Rectal smooth muscle tissue (tissue), 1 donor: ENCODE measurements at regions not wholly inside any gene's neighbourhood (a gene's known extent, or its start where the extent isn't known, plus 50 kb on each side); places are given as distances from the start of the nearest gene placed in this dataset.

ENCODE experiments used
- H3K27ac ChIP-seq: one replicate; pipeline ENCODE4 v1.7.0; 2013; ENCODE audit warnings: low read depth, low read length, inconsistent platforms
- H3K27me3 ChIP-seq: one replicate; pipeline ENCODE4 v1.7.0; 2013; ENCODE audit warnings: low read length; ENCODE audit not compliant: control insufficient read depth, insufficient read depth
- H3K36me3 ChIP-seq: one replicate; pipeline ENCODE4 v1.7.0; 2013; ENCODE audit warnings: low read length; ENCODE audit not compliant: control insufficient read depth, insufficient read depth
- H3K4me1 ChIP-seq: one replicate; pipeline ENCODE4 v1.7.0; 2013; ENCODE audit warnings: low read length; ENCODE audit not compliant: control insufficient read depth, insufficient read depth
- H3K4me3 ChIP-seq: one replicate; pipeline ENCODE4 v1.7.0; 2013; ENCODE audit warnings: low read length
- H3K9ac ChIP-seq: one replicate; pipeline ENCODE4 v1.7.0; 2013; ENCODE audit warnings: low read length

DNA sequence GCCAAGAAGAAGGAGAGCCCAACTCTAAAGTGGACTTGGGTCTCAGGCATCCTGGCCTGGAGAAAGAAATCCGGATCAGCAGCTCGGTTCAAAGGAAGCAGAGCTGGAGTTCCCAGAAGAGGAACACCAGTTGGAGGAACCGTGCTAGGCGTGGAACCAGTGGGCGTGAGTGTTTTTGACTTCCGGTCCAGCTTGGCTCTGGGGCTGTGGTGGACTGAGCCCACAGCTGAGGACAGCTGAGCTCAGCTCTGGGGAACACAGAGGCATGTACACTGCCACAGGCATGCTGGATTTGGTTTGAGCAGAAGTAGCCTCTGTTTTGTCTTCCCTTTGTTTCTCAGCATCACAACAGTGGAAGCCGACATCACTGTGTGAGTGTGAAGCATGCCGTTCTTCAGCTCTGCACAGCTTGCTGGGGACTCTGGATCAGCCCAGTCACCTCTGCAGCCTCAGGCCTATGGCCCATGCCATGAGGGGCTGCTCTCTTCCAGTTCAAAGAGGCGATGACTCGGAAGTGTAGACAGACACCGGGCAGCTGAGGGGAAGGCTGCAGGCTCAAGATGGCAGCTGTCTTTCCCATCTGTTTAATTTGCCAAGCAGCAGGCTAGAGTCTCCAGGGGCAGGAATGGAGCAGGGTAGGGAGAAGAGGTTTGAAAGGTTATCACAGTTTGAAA, 185.8 kb upstream of the UBE3A start:
- Histone ChIP-seq H3K27ac (no peak overlapping the region), H3K9ac (no peak overlapping the region), H3K4me3 (no peak overlapping the region), H3K36me3 (no peaks in the 10 kb centered on the region), H3K27me3 (no peaks in the 10 kb centered on the region), H3K4me1 (no peaks in the 10 kb centered on the region)

DNA sequence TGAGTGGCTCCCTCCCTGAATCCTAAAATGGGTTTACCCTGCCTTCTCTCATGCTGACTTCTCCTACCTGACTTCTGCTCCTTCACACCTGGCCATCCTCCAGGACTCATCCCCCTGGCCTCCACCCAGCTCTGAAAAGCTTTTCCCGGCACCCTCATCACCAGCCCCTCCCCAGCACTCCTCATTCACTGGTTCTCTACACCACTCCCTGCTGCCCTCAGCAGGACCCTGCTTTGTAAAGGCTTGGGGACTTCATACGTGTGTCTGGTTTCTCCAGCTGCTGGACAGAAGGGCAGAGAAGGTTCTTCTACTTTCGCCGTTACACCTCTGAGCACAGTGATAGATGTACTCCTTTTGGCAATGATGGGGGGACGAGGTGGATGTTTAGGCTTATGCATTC, 184.9 kb upstream of the UBE3A start:
- Histone ChIP-seq H3K27ac (no peak overlapping the region), H3K27me3 (no peaks in the 10 kb centered on the region), H3K9ac (no peak overlapping the region), H3K4me3 (no peak overlapping the region), H3K4me1 (no peaks in the 10 kb centered on the region), H3K36me3 (no peaks in the 10 kb centered on the region)

DNA sequence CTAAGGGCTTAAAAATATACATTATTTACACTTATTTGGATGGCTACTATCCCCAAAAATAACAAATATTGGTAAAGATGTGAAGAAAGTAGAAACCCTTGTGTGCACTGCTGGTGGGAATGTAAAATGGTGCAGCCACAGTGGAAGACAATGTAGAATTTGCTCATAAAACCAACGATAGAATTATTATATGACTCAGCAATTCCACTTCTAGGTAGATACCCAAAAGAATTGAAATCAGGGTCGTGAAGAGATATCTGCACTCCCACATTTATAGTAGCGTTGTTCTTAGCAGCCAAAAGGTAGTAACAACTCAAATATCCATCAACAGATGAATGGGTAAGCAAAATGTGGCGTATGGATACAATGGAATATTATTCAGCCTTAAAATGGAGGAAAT, 181.6 kb upstream of the UBE3A start:
- Histone ChIP-seq H3K27ac (no peak overlapping the region), H3K4me3 (no peak overlapping the region), H3K9ac (no peak overlapping the region), H3K27me3 (no peaks in the 10 kb centered on the region), H3K4me1 (no peaks in the 10 kb centered on the region), H3K36me3 (no peaks in the 10 kb centered on the region)

DNA sequence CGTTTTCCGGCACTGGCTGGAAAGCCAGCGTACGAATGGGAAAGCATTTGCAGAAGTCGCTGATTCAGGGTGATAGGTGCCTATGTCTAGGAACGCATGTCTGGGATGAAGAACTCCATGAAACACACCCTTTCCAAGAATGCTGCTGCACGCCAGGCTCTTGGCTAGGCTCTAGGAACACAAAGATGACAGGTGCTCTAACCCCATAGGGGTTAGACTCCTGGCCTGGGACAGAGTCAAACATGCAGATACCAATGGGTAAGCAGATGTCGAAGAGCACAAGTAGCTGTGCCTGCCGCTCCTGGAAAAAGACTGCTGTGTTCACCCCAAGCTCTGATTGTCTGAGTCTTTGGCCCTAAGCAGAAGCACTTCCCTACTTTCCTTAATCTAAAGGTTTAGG, 180.9 kb upstream of the UBE3A start:
- Histone ChIP-seq H3K27me3 (no peaks in the 10 kb centered on the region), H3K4me3 (no peak overlapping the region), H3K36me3 (no peaks in the 10 kb centered on the region)

DNA sequence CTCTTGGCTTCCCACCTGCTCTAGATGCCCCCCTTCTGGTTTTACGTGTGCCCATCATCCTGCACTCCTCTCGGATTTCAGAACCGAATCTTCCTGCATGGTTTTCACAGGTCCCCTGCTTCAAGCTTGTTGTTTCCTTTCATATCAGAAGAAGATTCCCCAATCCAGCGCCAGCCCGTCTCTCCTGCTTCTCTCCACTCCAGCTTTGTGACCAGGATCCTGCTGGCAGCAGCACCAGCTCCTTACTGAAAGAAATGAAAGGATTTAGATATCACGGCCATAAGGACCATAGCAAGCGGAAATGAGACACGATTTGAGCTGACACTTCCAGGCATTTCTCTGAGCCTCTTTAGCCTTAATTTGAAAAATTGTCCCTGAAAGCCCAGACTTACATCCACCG, 180.3 kb upstream of the UBE3A start:
- Histone ChIP-seq H3K36me3 (no peaks in the 10 kb centered on the region), H3K27me3 (no peaks in the 10 kb centered on the region), H3K4me1 (no peaks in the 10 kb centered on the region), H3K27ac (no peak overlapping the region), H3K9ac (no peak overlapping the region), H3K4me3 (no peak overlapping the region)

More for the DNA sequence above, 180.9 kb upstream of the UBE3A start:
- Histone ChIP-seq H3K4me1 (no peaks in the 10 kb centered on the region), H3K27ac (no peak overlapping the region), H3K9ac (no peak overlapping the region)

DNA sequence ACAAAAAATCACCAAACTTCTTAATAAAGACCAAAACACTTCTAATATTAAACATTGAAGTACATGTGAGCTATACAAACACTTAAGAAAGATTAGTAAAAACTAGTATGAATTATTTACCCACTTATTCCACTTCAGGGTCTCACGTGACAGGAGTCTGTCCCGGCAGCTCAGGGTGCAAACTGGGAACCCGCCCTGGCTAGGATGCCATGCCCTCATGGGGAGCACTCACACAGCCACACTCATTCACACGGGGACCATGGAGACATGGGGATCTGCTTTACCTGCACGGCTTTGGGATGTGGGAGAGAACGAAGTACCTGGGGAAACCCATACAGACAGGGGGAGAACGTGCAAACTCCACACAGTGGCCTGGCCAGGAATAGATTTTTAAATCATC, 179.3 kb upstream of the UBE3A start:
- Histone ChIP-seq H3K27ac (no peak overlapping the region), H3K4me1 (no peaks in the 10 kb centered on the region), H3K27me3 (no peaks in the 10 kb centered on the region), H3K36me3 (no peaks in the 10 kb centered on the region), H3K9ac (no peak overlapping the region), H3K4me3 (no peak overlapping the region)

DNA sequence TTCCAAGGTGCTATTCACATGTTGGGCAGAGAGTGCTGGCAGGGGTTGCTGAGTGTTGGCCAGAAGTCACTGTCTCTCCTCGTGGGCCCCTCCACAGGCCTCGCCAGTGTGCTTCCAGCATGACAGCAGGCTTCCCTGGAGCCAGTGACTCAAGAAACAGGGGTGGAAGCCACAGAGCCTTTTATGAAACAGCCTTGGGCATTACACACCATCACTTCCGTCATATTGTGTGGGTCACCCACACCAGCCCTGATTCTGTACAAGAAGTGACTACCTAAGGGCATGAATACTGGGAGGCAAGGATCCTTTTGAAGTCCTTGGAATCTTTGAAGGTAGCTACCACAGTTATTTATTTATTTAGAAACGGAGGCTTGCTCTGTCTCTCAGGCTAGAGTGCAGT, 177.6 kb upstream of the UBE3A start:
- Histone ChIP-seq H3K4me3 (no peak overlapping the region), H3K27ac (no peak overlapping the region), H3K36me3 (no peaks in the 10 kb centered on the region)

DNA sequence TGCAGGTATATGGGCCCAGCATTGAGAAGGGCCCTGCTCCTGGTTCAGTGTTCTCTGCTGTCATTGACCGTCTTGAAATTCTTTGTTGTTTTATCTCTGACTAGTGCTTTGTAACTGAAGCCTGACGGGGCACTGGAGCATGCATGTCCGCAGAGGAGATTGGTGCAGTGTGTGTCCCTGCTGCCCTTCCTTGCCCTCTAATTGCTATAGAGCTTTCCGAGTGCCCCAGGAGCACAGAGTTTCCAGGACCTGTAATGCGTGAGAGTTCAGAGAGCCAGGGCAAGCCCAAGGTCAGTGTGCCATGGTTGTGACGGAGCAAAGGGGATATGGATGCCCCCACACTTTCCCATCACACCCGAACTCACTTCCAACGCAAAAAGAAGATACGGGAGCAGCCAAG, 174.3 kb upstream of the UBE3A start:
- Histone ChIP-seq H3K36me3 (no peaks in the 10 kb centered on the region), H3K9ac (no peak overlapping the region), H3K27ac (no peak overlapping the region), H3K4me1 (no peaks in the 10 kb centered on the region), H3K4me3 (no peak overlapping the region), H3K27me3 (no peaks in the 10 kb centered on the region)

More for the DNA sequence above, 177.6 kb upstream of the UBE3A start:
- no peaks in the 10 kb centered on the region for H3K4me1 ChIP-seq
- no peak overlapping the region for H3K9ac ChIP-seq
- no peaks in the 10 kb centered on the region for H3K27me3 ChIP-seq

DNA sequence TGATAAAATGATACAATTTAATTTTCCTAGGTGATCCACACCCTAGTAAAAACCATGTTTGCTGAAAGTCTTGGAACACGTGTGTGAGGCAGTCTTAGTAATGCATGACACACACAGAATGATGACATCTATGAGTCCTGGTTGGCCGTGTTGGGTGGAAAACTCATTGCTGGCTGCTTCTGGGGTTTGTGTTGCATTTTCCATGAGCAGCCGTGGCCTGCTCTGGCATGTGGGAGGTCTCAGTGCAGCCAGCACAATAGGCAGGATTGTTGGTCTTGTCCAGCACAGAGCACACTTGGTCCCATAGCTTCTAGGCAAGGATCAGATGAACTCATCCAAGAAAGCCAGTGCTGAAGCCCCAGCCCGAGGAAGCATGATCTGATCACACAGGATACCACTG, 172.8 kb upstream of the UBE3A start:
- Histone ChIP-seq H3K27me3 (no peaks in the 10 kb centered on the region), H3K4me1 (no peaks in the 10 kb centered on the region), H3K27ac (no peak overlapping the region), H3K36me3 (no peaks in the 10 kb centered on the region), H3K4me3 (no peak overlapping the region), H3K9ac (no peak overlapping the region)

DNA sequence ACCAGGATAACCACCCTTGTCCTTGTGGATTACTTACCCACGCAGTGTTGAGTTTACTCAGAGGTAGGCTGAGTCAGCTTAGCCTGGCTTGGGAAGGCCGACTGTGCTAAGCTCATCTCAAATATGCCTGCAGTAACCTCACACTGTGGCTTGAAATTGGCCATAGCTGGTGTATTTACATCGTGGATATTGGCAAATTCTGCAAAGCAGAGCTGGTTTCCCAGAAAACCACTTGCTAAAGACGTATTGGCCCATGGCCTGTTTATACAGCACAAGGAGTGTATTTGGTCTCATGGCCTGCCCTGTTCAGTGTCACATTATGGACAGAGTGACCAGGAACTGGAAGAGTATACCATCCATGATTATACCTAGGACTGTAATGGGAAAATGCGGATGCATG, 170.5 kb upstream of the UBE3A start:
- no peak overlapping the region for H3K27ac ChIP-seq
- no peak overlapping the region for H3K4me3 ChIP-seq
- no peaks in the 10 kb centered on the region for H3K4me1 ChIP-seq
- no peaks in the 10 kb centered on the region for H3K27me3 ChIP-seq
- no peaks in the 10 kb centered on the region for H3K36me3 ChIP-seq
- H3K9ac ChIP-seq = no peak overlapping the region

DNA sequence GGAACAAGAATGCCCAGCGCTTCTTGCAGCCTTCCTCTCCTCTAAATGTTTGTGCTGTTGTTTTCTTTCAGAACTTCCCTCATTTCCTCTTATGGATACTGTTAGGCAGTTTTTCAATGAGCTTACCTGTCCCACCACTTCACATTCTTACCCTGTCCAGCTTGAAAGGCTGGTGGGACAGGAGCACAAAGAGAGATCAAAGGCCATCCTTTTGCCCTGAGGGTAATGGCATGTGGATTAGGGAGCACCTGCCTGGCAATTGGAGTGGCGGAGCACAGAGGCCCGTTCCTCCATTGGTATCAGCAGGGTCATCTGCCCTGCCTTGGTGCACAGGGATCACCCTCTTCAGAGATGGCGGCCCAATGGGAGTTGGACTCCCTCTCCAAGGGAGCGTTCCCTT, 170.1 kb upstream of the UBE3A start:
- no peak overlapping the region for H3K27ac ChIP-seq

DNA sequence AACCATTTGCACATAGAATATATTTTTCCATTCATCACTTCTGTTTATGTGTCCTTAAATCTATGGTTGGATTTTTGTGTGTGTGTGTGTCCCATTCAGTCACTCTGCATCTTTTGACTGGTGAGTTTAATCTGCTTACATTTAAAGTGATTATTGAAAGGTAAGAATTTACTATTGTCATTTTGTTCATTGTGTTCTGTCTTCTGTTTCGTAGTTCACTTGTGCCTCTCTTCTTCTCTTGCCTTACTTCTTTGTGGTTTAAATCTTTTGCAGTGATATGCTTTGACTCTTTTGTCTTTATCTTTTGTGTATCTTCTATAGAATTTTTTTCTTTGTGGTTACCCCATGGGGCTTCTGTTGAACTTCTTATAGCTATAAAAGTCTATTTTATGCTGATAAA, 166.3 kb upstream of the UBE3A start:
- H3K27me3 ChIP-seq = no peaks in the 10 kb centered on the region
- no peaks in the 10 kb centered on the region for H3K4me1 ChIP-seq
- no peaks in the 10 kb centered on the region for H3K36me3 ChIP-seq
- no peak overlapping the region for H3K27ac ChIP-seq
- no peak overlapping the region for H3K9ac ChIP-seq
- no peak overlapping the region for H3K4me3 ChIP-seq

More for the DNA sequence above, 170.1 kb upstream of the UBE3A start:
- H3K4me3 ChIP-seq = no peak overlapping the region
- no peak overlapping the region for H3K9ac ChIP-seq
- H3K27me3 ChIP-seq = no peaks in the 10 kb centered on the region
- no peaks in the 10 kb centered on the region for H3K36me3 ChIP-seq
- no peaks in the 10 kb centered on the region for H3K4me1 ChIP-seq

DNA sequence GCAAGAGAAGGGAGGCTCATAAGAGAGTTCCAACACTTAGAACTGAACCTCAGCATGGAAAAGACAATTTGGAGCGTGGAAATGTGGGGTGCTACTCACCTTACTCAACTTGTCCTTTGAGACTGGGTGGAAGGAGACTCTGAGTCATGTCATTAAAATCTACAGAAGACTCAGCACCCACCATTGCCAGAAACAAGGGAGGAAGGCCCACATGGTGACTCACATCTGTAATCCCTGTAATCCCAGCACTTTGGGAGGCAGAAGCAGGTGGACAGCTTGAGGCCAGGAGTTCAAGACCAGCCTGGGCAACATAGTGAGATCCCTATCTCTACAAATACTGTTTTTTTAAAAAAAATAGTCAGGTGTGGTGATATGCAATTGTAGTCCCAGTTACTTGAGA, 161.9 kb upstream of the UBE3A start:
- Histone ChIP-seq H3K27me3 (no peaks in the 10 kb centered on the region), H3K27ac (no peak overlapping the region), H3K4me1 (no peaks in the 10 kb centered on the region), H3K4me3 (no peak overlapping the region), H3K36me3 (no peaks in the 10 kb centered on the region), H3K9ac (no peak overlapping the region)
